Psoas muscle (tissue), 7 donors: ENCODE measurements at regions not wholly inside any gene's neighbourhood (a gene's known extent, or its start where the extent isn't known, plus 50 kb on each side); places are given as distances from the start of the nearest gene placed in this dataset.

Experiments used
- ATAC-seq, 4 donors: fragments of 200-7000 bp; cut with Tn5 transposase; one replicate each; pipeline ENCODE4 v1.9.1; 2020; ENCODE audit warnings: moderate library complexity in 3 of 4, mild to moderate bottlenecking in 2 of 4
- DNase-seq, 2 donors: peaks; one replicate each; pipeline ENCODE4 v3.0.0-alpha.2; 2020
- H3K27ac ChIP-seq: fragments of 200-600 bp; one replicate; pipeline ENCODE4 v1.8.0; 2022
- H3K27me3 ChIP-seq, 3 donors: fragments of 200-600 bp in 1 of 3; one replicate each; pipeline versions ENCODE4 v1.6.1 to v1.8.0; 2013 to 2022; ENCODE audit warnings: low read length in 2 of 3, mild to moderate bottlenecking in 2 of 3, moderate library complexity in 1 of 3; ENCODE audit not compliant: insufficient read depth in 3 of 3
- H3K36me3 ChIP-seq, 2 donors: fragments of 200-600 bp in 1 of 2; one replicate each; pipeline versions ENCODE4 v1.6.1 to v1.8.0; 2013 to 2022; ENCODE audit warnings: low read depth in 1 of 2, mild to moderate bottlenecking in 1 of 2, moderate library complexity in 1 of 2; ENCODE audit not compliant: insufficient read depth in 1 of 2
- H3K4me1 ChIP-seq: fragments of 200-600 bp; one replicate; pipeline ENCODE4 v1.8.0; 2022
- H3K4me3 ChIP-seq: fragments of 200-600 bp; one replicate; pipeline ENCODE4 v1.8.0; 2022; ENCODE audit warnings: mild to moderate bottlenecking
- H3K9me3 ChIP-seq: fragments of 200-600 bp; one replicate; pipeline ENCODE4 v1.8.0; 2022
- WGBS, 3 donors: extraction: QIAGEN DNeasy Blood & Tissue Kit; methylation state at CpG; one replicate each; pipeline versions ENCODE4 v1.1.6 to v1.1.7; 2013; 5-methylcytosine and 5-hydroxymethylcytosine counted together
- intact Hi-C, 2 donors: fragments of 100-400 bp; cut with DNase I; formaldehyde crosslinking; loops; one replicate each; pipeline versions ENCODE4 v1.11.0 to v1.14.2; 2022
- TF ChIP-seq, protein P1 (sequence below): fragments of 200-600 bp; IDR thresholded peaks from one replicate; pipeline ENCODE4 v1.8.0; 2022; ENCODE audit warnings: antibody characterized with exemption
- donor health status: healthy with polysubstance abuse.
- donor health status: DM: no; HTN: no; CAD: no; lungs with moderate emphysema.
- donor health status: Bipolar disorder and iron deficiency.
- donor health status: healthy.
- donor health status: DM: yes; HTN: yes; CAD: no.
- donor health status: DM: no; HTN: no; CAD: no.
- donor health status: DM: yes; HTN: yes; CAD: no.

DNA sequence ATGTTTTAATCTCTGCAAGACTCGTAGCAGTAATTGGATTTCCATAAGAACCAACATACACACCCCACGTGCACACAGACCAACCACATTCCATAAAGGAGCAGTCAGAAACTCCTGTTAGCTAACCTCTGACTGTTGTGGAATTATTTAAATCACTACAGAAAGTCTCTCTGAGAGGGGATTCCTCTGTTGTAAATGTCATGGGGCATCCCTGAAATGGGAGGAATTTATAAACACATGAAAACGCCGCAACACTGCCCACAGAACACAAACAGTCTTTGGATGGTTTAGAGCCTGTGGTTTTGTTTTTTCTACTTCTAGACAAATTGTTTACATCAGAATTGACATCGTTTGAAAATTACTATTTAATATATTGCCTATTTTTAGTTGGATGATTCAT lies 740.1 kb upstream of the GRM7 start:
- no peak overlapping the region for H3K27ac ChIP-seq
- no peaks in the 10 kb centered on the region for H3K4me1 ChIP-seq
- no peak overlapping the region for H3K4me3 ChIP-seq
- TF ChIP-seq, protein P1, sequence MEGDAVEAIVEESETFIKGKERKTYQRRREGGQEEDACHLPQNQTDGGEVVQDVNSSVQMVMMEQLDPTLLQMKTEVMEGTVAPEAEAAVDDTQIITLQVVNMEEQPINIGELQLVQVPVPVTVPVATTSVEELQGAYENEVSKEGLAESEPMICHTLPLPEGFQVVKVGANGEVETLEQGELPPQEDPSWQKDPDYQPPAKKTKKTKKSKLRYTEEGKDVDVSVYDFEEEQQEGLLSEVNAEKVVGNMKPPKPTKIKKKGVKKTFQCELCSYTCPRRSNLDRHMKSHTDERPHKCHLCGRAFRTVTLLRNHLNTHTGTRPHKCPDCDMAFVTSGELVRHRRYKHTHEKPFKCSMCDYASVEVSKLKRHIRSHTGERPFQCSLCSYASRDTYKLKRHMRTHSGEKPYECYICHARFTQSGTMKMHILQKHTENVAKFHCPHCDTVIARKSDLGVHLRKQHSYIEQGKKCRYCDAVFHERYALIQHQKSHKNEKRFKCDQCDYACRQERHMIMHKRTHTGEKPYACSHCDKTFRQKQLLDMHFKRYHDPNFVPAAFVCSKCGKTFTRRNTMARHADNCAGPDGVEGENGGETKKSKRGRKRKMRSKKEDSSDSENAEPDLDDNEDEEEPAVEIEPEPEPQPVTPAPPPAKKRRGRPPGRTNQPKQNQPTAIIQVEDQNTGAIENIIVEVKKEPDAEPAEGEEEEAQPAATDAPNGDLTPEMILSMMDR, result no peak
- no peaks in the 10 kb centered on the region for H3K36me3 ChIP-seq
- 59 to 63% (median 63%) methylated on average over 5 of the region's 5 CpGs for WGBS, 3 donors
- H3K9me3 ChIP-seq, result no peaks in the 10 kb centered on the region
- DNase-seq (no peak), ATAC-seq (no peak)
- intact Hi-C loops, result no loop called here
- no peaks in the 10 kb centered on the region for H3K27me3 ChIP-seq

GRCh38 chr3:6124875-6125274 lies 736.0 kb upstream of the GRM7 start:
- WGBS, 3 donors, result 50 to 54% (median 54%) methylated on average over 5 of the region's 5 CpGs
- DNase-seq, result no peak
- no peak for ATAC-seq
- intact Hi-C loops, result no loop called here
- Histone ChIP-seq H3K27me3 (no peaks in the 10 kb centered on the region), H3K9me3 (no peaks in the 10 kb centered on the region), H3K27ac (no peak overlapping the region), H3K36me3 (no peaks in the 10 kb centered on the region), H3K4me1 (no peaks in the 10 kb centered on the region), H3K4me3 (no peak overlapping the region)
- TF ChIP-seq, protein P1, result no peak

DNA sequence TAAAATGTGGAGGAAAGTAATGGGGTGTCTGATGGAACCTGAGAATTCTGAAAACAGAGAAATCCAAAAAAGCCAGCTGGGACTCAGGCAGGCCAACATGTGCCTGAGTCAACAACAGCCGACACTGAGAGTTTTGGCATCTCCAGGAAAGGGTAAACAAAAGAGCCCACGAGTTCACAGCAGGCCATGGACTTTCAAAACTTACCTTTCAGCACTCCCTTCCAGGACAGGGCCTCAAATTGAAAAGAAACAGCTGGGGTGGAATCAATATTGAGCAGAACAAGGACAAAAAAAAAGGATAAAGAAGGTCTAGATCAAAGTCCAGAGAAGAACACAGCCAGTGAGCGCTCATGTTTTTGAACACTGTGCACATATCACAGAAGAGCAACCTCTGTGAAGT lies 735.4 kb upstream of the GRM7 start:
- H3K4me1 ChIP-seq, result no peaks in the 10 kb centered on the region
- no peak overlapping the region for H3K4me3 ChIP-seq
- TF ChIP-seq, protein P1, result no peak
- WGBS, 3 donors, result 38 to 40% (median 39%) methylated on average over 3 of the region's 3 CpGs
- H3K9me3 ChIP-seq, result peaks cover 3% of the 10 kb centered on the region
- H3K36me3 ChIP-seq, result no peaks in the 10 kb centered on the region
- DNase-seq (no peak), ATAC-seq (no peak)
- intact Hi-C loops, result no loop called here
- H3K27me3 ChIP-seq, result no peaks in the 10 kb centered on the region
- H3K27ac ChIP-seq, result no peak overlapping the region

DNA sequence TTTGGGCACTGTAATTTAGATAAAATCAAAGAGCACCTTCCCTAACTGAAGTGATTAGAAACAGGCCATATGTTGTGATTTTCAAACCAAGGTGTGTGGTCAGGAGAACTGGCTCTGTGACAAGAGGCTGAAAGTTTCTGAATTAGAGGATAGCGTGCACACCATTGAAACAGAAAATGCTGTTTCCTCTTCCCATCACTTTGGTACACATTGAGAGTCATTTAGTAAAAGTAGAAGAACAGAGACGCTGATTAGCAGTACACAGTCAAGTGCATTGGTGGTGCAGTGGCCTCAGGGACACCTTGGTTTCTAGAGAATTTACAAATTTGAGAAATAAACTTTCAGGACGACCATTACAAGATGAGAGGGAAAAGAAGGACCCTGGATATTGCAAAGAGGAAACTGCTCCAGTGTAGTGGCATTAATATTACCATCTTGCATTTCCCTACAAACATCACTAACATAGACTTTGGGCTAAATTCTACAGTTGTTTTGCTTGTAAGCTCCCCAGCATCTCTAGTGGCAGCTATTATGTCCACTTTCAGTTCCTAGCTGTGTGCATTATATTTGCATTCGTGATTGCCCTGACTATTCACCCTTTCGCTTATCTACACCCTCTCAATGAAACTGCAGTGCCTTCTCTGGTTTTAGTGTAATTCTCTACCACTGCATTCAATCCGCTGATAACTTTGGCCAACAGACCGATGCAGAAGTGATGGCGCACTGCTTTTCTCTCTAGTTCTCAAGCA lies 728.1 kb upstream of the GRM7 start:
- intact Hi-C loops, result no loop called here
- no peak overlapping the region for H3K4me3 ChIP-seq
- ATAC-seq (no peak), DNase-seq (no peak)
- TF ChIP-seq, protein P1, result no peak
- H3K36me3 ChIP-seq, result no peaks in the 10 kb centered on the region
- no peaks in the 10 kb centered on the region for H3K4me1 ChIP-seq
- H3K9me3 ChIP-seq, result peaks cover 3% of the 10 kb centered on the region
- 85 to 88% (median 85%) methylated on average over 8 of the region's 8 CpGs for WGBS, 3 donors
- H3K27ac ChIP-seq, result no peak overlapping the region
- no peaks in the 10 kb centered on the region for H3K27me3 ChIP-seq

DNA sequence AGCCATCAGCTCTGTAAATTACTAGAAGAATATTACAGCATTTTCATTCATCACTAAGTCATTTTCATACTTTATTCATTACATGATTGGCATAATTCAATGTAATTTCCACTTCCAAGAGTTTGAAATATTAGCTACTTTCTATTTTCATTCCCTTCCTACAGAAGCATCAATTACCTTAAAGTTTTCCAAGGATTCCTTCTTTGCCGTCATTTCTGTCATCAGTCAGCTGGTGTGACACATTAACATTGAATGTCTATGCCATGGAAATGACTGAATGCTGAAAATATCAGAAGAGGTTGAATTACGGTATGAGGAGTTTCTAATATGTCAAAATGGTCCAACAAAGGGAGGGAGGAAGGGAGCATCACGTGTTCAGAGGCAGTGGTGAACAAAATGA lies 718.2 kb upstream of the GRM7 start:
- no peaks in the 10 kb centered on the region for H3K36me3 ChIP-seq
- DNase-seq, result no peak
- no peak overlapping the region for H3K4me3 ChIP-seq
- no peaks in the 10 kb centered on the region for H3K27me3 ChIP-seq
- no peak overlapping the region for H3K27ac ChIP-seq
- no peaks in the 10 kb centered on the region for H3K4me1 ChIP-seq
- intact Hi-C loops, result no loop called here
- TF ChIP-seq, protein P1, result no peak
- 53 to 55% (median 55%) methylated on average over 3 of the region's 3 CpGs for WGBS, 3 donors
- no peaks in the 10 kb centered on the region for H3K9me3 ChIP-seq
- ATAC-seq, result no peak
